Endothelial cell (in vitro differentiated cells): ENCODE measurements at regions not wholly inside any gene's neighbourhood (a gene's known extent, or its start where the extent isn't known, plus 50 kb on each side); places are given as distances from the start of the nearest gene placed in this dataset.

ENCODE experiments used
- DNase-seq: peaks from one replicate; pipeline ENCODE4 v3.0.0; 2021; ENCODE audit warnings: low spot score
- H3K27ac Mint-ChIP-seq: one replicate; pipeline ENCODE4 v1.8.0; 2021; ENCODE audit warnings: mixed read lengths, inconsistent platforms; ENCODE audit not compliant: unreplicated experiment
- H3K27me3 Mint-ChIP-seq: one replicate; pipeline ENCODE4 v1.8.0; 2021; ENCODE audit warnings: mild to moderate bottlenecking, moderate library complexity, mixed read lengths, inconsistent platforms; ENCODE audit not compliant: unreplicated experiment
- H3K36me3 Mint-ChIP-seq: one replicate; pipeline ENCODE4 v1.8.0; 2021; ENCODE audit warnings: mild to moderate bottlenecking, low read depth, mixed read lengths, inconsistent platforms; ENCODE audit not compliant: unreplicated experiment
- H3K4me1 Mint-ChIP-seq: one replicate; pipeline ENCODE4 v1.8.0; 2021; ENCODE audit warnings: mild to moderate bottlenecking, mixed read lengths, inconsistent platforms; ENCODE audit not compliant: unreplicated experiment
- H3K4me3 Mint-ChIP-seq: one replicate; pipeline ENCODE4 v1.8.0; 2021; ENCODE audit warnings: mild to moderate bottlenecking, mixed read lengths, inconsistent platforms; ENCODE audit not compliant: unreplicated experiment
- H3K9me3 Mint-ChIP-seq: one replicate; pipeline ENCODE4 v1.8.0; 2021; ENCODE audit warnings: mixed read lengths, inconsistent platforms; ENCODE audit not compliant: unreplicated experiment
- CTCF ChIP-seq: fragments of 200-600 bp; sonication (generic); IDR thresholded peaks from one replicate; pipeline ENCODE4 v1.5.0; 2021; ENCODE audit warnings: antibody characterized with exemption; ENCODE audit not compliant: unreplicated experiment

GRCh38 chr3:124567179-124567578, 163.1 kb upstream of the UMPS start:
- H3K36me3 Mint-ChIP-seq = peaks cover 17% of the 10 kb centered on the region
- H3K4me1 Mint-ChIP-seq = peaks cover 4% of the 10 kb centered on the region
- H3K27me3 Mint-ChIP-seq = peaks cover 3% of the 10 kb centered on the region
- DNase-seq = no peak
- H3K27ac Mint-ChIP-seq = no peak overlapping the region
- H3K9me3 Mint-ChIP-seq = no peaks in the 10 kb centered on the region
- TF ChIP-seq CTCF = no peak
- no peak overlapping the region for H3K4me3 Mint-ChIP-seq

- Mint-ChIP-seq H3K4me3 (no peak overlapping the region), H3K27ac (no peak overlapping the region), H3K36me3 (peaks cover 19% of the 10 kb centered on the region), H3K4me1 (peaks cover 9% of the 10 kb centered on the region), H3K9me3 (no peaks in the 10 kb centered on the region), H3K27me3 (peaks cover 1% of the 10 kb centered on the region)
- no peak for DNase-seq
- TF ChIP-seq CTCF = no peak
Measured at GRCh38 chr3:124569761-124570160, 160.5 kb upstream of the UMPS start.

- peaks cover 11% of the 10 kb centered on the region for H3K4me1 Mint-ChIP-seq
- DNase-seq = no peak
- TF ChIP-seq CTCF = no peak
- no peak overlapping the region for H3K4me3 Mint-ChIP-seq
- H3K9me3 Mint-ChIP-seq = no peaks in the 10 kb centered on the region
- no peak overlapping the region for H3K27ac Mint-ChIP-seq
- H3K27me3 Mint-ChIP-seq = peaks cover 1% of the 10 kb centered on the region
- peaks cover 21% of the 10 kb centered on the region for H3K36me3 Mint-ChIP-seq
Measured at GRCh38 chr3:124570232-124570631, 160.0 kb upstream of the UMPS start.

GRCh38 chr3:124572851-124573405, 157.3 kb upstream of the UMPS start:
- H3K9me3 Mint-ChIP-seq = no peaks in the 10 kb centered on the region
- H3K4me3 Mint-ChIP-seq = no peak overlapping the region
- H3K27ac Mint-ChIP-seq = no peak overlapping the region
- peaks cover 27% of the 10 kb centered on the region for H3K36me3 Mint-ChIP-seq
- peaks cover 3% of the 10 kb centered on the region for H3K27me3 Mint-ChIP-seq
- no peak for DNase-seq
- no peak for TF ChIP-seq CTCF
- H3K4me1 Mint-ChIP-seq = peaks cover 16% of the 10 kb centered on the region

- Mint-ChIP-seq H3K27ac (no peak overlapping the region), H3K36me3 (peaks cover 23% of the 10 kb centered on the region), H3K4me1 (peaks cover 16% of the 10 kb centered on the region), H3K4me3 (no peak overlapping the region), H3K27me3 (peaks cover 2% of the 10 kb centered on the region), H3K9me3 (no peaks in the 10 kb centered on the region)
- no peak for TF ChIP-seq CTCF
- no peak for DNase-seq
Measured at GRCh38 chr3:124574012-124574411, 156.2 kb upstream of the UMPS start.
